HG02678 (cell line): ENCODE measurements at regions not wholly inside any gene's neighbourhood (a gene's known extent, or its start where the extent isn't known, plus 50 kb on each side); places are given as distances from the start of the nearest gene placed in this dataset.
"Not testable (repeated sequence)": the region's sequence is repeated elsewhere in the genome, so short reads cannot be mapped to it uniquely, and the experiment has no call there.

Experiments
- ATAC-seq: cut with Tn5 transposase; IDR thresholded peaks from one replicate; pipeline ENCODE4 v1.9.1; 2021; ENCODE audit warnings: mild to moderate bottlenecking, moderate library complexity; ENCODE audit not compliant: unreplicated experiment

- no peak for ATAC-seq
Observed at GRCh38 chr6:56808871-56809359, 146.0 kb upstream of the BEND6 start.

GRCh38 chr6:56807989-56808337, 146.9 kb upstream of the BEND6 start:
- ATAC-seq: no peak

GRCh38 chr6:56807326-56807988, 147.4 kb upstream of the BEND6 start:
- ATAC-seq: no peak

GRCh38 chr6:56806368-56806767, 148.5 kb upstream of the BEND6 start:
- no peak for ATAC-seq

GRCh38 chr6:56804996-56805395, 149.9 kb upstream of the BEND6 start:
- ATAC-seq: no peak

- ATAC-seq: no peak
Observed at GRCh38 chr6:56803594-56803993, 151.3 kb upstream of the BEND6 start.

GRCh38 chr6:56802584-56802983, 152.3 kb upstream of the BEND6 start:
- ATAC-seq: no peak

- ATAC-seq: no peak
Observed at GRCh38 chr6:56799989-56800388, 154.9 kb upstream of the BEND6 start.

- no peak for ATAC-seq
Observed at GRCh38 chr6:56798163-56798562, 155.5 kb upstream of the DST start.

GRCh38 chr6:56796196-56796532, 153.5 kb upstream of the DST start:
- ATAC-seq: no peak

GRCh38 chr6:56795466-56796195, 152.9 kb upstream of the DST start:
- no peak for ATAC-seq

GRCh38 chr6:56794421-56794820, 151.7 kb upstream of the DST start:
- ATAC-seq: no peak

GRCh38 chr6:56793938-56794337, 151.2 kb upstream of the DST start:
- no peak for ATAC-seq

- ATAC-seq: no peak
Observed at GRCh38 chr6:56790414-56790813, 147.7 kb upstream of the DST start.

- ATAC-seq: no peak
Observed at GRCh38 chr6:56789879-56790278, 147.2 kb upstream of the DST start.

- ATAC-seq: no peak
Observed at GRCh38 chr6:56789342-56789741, 146.7 kb upstream of the DST start.

- ATAC-seq: no peak
Observed at GRCh38 chr6:56787209-56787608, 144.5 kb upstream of the DST start.

- no peak for ATAC-seq
Observed at GRCh38 chr6:56786256-56786655, 143.6 kb upstream of the DST start.

GRCh38 chr6:56785536-56785935, 142.8 kb upstream of the DST start:
- ATAC-seq: not testable (repeated sequence)

GRCh38 chr6:56780109-56780508, 137.4 kb upstream of the DST start:
- ATAC-seq: not testable (repeated sequence)

GRCh38 chr6:56778503-56778902, 135.8 kb upstream of the DST start:
- ATAC-seq: not testable (repeated sequence)

GRCh38 chr6:56775498-56776166, 132.9 kb upstream of the DST start:
- ATAC-seq: no peak
